Type B pancreatic cell (in vitro differentiated cells): ENCODE measurements at regions not wholly inside any gene's neighbourhood (a gene's known extent, or its start where the extent isn't known, plus 50 kb on each side); places are given as distances from the start of the nearest gene placed in this dataset.
A peak's percentile ranks its signal among the peaks of the same experiment; 100 is the strongest.

Experiments used
- DNase-seq: peaks from one replicate; pipeline ENCODE4 v3.0.0; 2021; ENCODE audit warnings: mixed read lengths; ENCODE audit not compliant: unreplicated experiment; ENCODE audit errors: extremely low spot score
- H3K27ac Mint-ChIP-seq: 2 replicates; pipeline ENCODE4 v1.8.0; 2021; ENCODE audit warnings: mild to moderate bottlenecking, mixed read lengths
- H3K27me3 Mint-ChIP-seq: 2 replicates; pipeline ENCODE4 v1.8.0; 2021; ENCODE audit warnings: mixed read lengths
- H3K36me3 Mint-ChIP-seq: 2 replicates; pipeline ENCODE4 v1.8.0; 2021; ENCODE audit warnings: mixed read lengths
- H3K4me1 Mint-ChIP-seq: one replicate; pipeline ENCODE4 v1.8.0; 2021; ENCODE audit warnings: mixed read lengths; ENCODE audit not compliant: unreplicated experiment
- H3K4me3 Mint-ChIP-seq: 2 replicates; pipeline ENCODE4 v1.8.0; 2021; ENCODE audit warnings: mild to moderate bottlenecking, mixed read lengths
- H3K9me3 Mint-ChIP-seq: 2 replicates; pipeline ENCODE4 v1.8.0; 2021; ENCODE audit warnings: mixed read lengths
- TF ChIP-seq, protein P1 (sequence below): fragments of 200-600 bp; sonication (generic); conservative IDR thresholded peaks from 2 replicates; pipeline ENCODE4 v1.5.0; 2021; ENCODE audit warnings: antibody characterized with exemption, mild to moderate bottlenecking

DNA sequence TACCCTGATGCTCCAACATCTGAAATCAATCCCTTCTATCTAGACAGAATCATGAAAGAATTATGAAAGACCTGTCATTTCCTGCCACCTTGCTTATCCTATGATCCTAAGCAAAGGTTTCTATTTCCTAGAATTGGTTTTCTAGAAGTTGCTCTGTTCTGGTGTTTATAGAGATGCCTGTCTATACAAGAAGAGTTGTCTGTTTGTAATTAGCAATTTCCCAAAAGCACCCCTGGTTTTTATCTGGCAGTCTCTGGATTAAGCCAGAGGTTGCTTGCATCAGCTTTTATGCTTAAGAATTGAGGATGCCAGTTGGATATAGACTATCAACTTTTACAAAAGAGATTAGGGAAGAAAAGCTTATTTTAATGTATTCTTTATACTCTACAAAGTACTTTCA, 133.0 kb upstream of the EFNA5 start:
- TF ChIP-seq, protein P1, sequence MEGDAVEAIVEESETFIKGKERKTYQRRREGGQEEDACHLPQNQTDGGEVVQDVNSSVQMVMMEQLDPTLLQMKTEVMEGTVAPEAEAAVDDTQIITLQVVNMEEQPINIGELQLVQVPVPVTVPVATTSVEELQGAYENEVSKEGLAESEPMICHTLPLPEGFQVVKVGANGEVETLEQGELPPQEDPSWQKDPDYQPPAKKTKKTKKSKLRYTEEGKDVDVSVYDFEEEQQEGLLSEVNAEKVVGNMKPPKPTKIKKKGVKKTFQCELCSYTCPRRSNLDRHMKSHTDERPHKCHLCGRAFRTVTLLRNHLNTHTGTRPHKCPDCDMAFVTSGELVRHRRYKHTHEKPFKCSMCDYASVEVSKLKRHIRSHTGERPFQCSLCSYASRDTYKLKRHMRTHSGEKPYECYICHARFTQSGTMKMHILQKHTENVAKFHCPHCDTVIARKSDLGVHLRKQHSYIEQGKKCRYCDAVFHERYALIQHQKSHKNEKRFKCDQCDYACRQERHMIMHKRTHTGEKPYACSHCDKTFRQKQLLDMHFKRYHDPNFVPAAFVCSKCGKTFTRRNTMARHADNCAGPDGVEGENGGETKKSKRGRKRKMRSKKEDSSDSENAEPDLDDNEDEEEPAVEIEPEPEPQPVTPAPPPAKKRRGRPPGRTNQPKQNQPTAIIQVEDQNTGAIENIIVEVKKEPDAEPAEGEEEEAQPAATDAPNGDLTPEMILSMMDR: no peak
- Mint-ChIP-seq H3K27ac (no peak overlapping the region), H3K27me3 (peaks cover 3% of the 10 kb centered on the region), H3K4me1 (peaks cover 25% of the 10 kb centered on the region), H3K9me3 (peaks cover 9% of the 10 kb centered on the region), H3K36me3 (peaks cover 3% of the 10 kb centered on the region), H3K4me3 (no peak overlapping the region)
- no peak for DNase-seq

DNA sequence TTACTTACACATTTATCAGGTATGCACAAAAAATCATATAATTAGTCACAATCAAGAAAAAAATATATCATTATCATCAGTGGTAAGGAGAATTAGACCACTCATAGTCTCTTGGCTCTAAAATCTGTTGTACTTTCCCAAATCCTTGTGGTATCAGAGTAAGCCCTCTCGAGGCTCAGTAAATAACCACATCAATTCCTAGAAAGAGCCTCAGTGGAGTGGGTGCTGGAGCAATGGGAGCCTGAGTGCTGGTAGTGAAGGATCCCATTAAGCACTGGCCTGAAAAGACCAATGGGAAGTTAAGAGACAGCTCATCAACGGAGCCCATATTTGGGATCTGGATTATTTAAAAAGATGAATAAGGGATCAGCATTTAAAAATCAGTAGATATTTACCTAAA, 130.3 kb upstream of the EFNA5 start:
- no peak overlapping the region for H3K27ac Mint-ChIP-seq
- H3K9me3 Mint-ChIP-seq: peaks cover 9% of the 10 kb centered on the region
- no peak for DNase-seq
- H3K27me3 Mint-ChIP-seq: peaks cover 3% of the 10 kb centered on the region
- H3K4me1 Mint-ChIP-seq: peaks cover 25% of the 10 kb centered on the region
- TF ChIP-seq, protein P1: no peak
- H3K36me3 Mint-ChIP-seq: peaks cover 3% of the 10 kb centered on the region
- H3K4me3 Mint-ChIP-seq: no peak overlapping the region

DNA sequence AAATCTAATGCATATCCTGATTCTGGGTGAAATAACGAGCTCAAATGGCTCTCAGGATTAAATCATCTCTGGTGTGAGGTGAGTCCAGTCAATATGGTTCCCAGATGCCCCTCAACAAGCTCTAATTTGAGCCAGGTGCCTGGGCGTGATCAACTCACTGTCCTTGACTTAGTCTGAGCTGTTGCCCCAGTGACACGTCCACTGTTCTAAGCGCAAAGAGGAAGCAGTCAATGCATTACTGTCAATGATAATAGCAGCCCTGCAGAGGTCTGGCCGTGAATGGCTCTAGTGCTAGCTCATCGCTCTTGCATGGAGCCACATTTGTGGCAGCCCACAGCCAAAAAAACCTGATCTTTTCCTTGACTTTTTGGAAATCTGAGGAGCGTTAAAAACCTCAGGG, 128.6 kb upstream of the EFNA5 start:
- Mint-ChIP-seq H3K36me3 (no peaks in the 10 kb centered on the region), H3K27ac (peak overlapping the region; percentile 9), H3K4me1 (peaks cover 12% of the 10 kb centered on the region), H3K4me3 (peak overlapping the region; percentile 48), H3K27me3 (peaks cover 3% of the 10 kb centered on the region), H3K9me3 (peaks cover 9% of the 10 kb centered on the region)
- no peak for DNase-seq
- TF ChIP-seq, protein P1: no peak

DNA sequence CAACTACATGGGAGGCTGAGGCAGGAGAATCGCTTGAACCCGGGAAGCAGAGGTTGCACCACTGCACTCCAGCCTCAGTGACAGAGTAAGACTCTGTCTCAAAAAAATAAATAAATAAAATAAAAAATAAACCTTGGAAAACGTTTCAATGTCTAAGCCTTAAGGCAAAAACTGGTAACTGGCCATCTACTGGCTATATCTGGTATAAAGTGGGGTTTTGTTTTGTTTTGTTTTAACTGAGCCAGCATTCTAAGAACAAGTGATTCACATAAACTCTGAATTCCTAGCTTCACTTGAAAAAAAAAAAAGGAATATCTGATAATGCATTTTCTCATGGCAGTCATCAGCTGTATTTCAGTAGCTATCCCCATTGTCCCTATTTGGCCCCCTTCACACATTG, 126.1 kb upstream of the EFNA5 start:
- Mint-ChIP-seq H3K9me3 (peaks cover 9% of the 10 kb centered on the region), H3K36me3 (peaks cover 2% of the 10 kb centered on the region), H3K4me3 (no peak overlapping the region), H3K27ac (no peak overlapping the region), H3K27me3 (peaks cover 3% of the 10 kb centered on the region), H3K4me1 (peaks cover 9% of the 10 kb centered on the region)
- TF ChIP-seq, protein P1: peak; percentile 37
- DNase-seq: no peak

DNA sequence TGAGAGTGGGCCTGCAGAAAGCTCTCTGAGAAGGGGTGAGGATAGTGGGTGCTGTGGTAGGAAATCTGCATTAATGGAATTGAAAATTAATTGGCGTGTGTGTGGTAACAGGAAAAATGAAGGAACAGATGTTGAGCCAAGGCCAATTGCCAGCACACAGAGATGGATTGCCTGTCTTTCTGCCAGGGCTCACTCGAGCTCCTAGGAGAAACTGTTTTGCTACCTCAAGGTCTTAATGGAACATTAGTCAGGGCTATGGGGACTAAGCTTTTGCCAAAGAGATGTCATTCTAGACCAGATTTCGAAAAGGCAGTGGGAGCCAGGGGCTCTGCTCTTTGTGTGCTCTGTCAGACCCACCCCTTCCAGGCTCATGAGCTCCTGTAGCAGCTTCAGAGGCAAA, 124.0 kb upstream of the EFNA5 start:
- Mint-ChIP-seq H3K4me3 (no peak overlapping the region), H3K27me3 (peaks cover 3% of the 10 kb centered on the region), H3K27ac (no peak overlapping the region), H3K4me1 (peaks cover 7% of the 10 kb centered on the region), H3K36me3 (peaks cover 3% of the 10 kb centered on the region), H3K9me3 (peaks cover 9% of the 10 kb centered on the region)
- TF ChIP-seq, protein P1: no peak
- no peak for DNase-seq

DNA sequence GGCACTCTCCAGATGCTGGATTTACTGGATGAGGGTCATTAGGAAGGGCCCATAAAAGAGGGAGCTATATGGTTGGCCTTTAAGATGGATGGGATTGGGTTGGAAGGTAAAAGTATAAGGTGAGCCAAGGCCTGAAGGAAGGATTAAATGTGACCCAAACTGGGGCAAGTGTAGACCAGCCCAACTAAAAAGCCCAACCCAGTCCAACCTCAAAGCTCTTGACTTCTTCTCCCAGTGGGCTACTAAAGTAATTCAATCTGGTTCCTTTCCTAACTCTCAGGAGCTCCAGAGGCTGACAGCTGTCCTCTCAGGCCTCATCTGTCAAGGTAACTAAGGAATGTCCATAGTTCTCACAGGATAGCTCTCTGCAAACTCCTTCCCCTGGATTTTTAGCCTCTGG, 122.2 kb upstream of the EFNA5 start:
- no peak for DNase-seq

More for the DNA sequence above, 122.2 kb upstream of the EFNA5 start:
- TF ChIP-seq, protein P1: no peak
- Mint-ChIP-seq H3K27me3 (no peaks in the 10 kb centered on the region), H3K4me1 (no peaks in the 10 kb centered on the region), H3K9me3 (peaks cover 13% of the 10 kb centered on the region), H3K36me3 (peaks cover 3% of the 10 kb centered on the region), H3K4me3 (no peak overlapping the region), H3K27ac (no peak overlapping the region)
